Kidney epithelial cell (primary cell): ENCODE measurements at regions not wholly inside any gene's neighbourhood (a gene's known extent, or its start where the extent isn't known, plus 50 kb on each side); places are given as distances from the start of the nearest gene placed in this dataset.

ENCODE experiments used
- DNase-seq: peaks from one replicate; pipeline ENCODE4 v3.0.0-alpha.2; 2010; ENCODE audit warnings: low read depth
- H3K27me3 ChIP-seq: 2 replicates; pipeline ENCODE4 v1.6.0; 2011; ENCODE audit warnings: low read length; ENCODE audit not compliant: control insufficient read depth, insufficient read depth
- H3K36me3 ChIP-seq: 2 replicates; pipeline ENCODE4 v1.5.1; 2011; ENCODE audit warnings: low read length; ENCODE audit not compliant: control insufficient read depth, insufficient read depth
- H3K4me3 ChIP-seq: 2 replicates; pipeline ENCODE4 v1.5.1; 2011; ENCODE audit warnings: low read depth, mild to moderate bottlenecking, control low read depth, low read length
- TF ChIP-seq, protein P1 (sequence below): IDR thresholded peaks from 2 replicates; pipeline ENCODE4 v1.5.1; 2011; ENCODE audit warnings: mild to moderate bottlenecking, moderate library complexity, low read length, control low read depth, inconsistent platforms; ENCODE audit not compliant: insufficient read depth, poor library complexity, severe bottlenecking

DNA sequence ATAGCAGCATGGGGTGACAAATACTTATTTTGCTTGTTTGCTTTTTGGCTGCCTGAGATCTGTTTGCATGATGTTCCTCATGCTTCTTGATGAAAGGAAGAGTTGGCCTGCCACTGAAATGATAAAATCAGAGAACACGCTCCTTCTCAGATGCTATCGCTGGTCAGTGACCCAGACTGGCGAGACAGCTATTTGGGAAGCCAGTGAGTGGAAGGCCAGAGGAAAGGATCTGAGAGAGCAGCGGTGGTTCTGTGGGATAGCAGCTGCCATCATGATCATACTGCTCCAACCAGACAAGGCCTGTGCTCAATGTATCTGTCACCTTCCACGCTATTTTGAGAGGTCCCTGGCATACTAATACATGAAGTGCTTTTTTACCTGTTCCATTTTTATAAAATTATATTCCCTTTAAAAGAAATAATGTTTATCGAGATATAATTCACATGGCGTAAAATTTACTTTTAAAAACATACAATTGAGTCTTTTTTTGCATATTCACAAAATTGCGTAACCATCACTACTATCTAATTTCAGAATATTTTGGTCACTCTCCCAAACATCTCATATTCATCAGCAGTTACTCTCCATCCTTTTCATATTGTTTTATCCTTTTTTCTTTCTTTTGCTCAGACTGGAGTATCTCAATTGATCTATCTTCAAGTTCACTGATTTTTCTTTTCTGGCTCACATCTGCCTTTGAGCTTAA, 695.1 kb downstream of the TNS3 start:
- DNase-seq = no peak
- Histone ChIP-seq H3K4me3 (no peak overlapping the region), H3K27me3 (no peaks in the 10 kb centered on the region), H3K36me3 (no peaks in the 10 kb centered on the region)
- TF ChIP-seq, protein P1, sequence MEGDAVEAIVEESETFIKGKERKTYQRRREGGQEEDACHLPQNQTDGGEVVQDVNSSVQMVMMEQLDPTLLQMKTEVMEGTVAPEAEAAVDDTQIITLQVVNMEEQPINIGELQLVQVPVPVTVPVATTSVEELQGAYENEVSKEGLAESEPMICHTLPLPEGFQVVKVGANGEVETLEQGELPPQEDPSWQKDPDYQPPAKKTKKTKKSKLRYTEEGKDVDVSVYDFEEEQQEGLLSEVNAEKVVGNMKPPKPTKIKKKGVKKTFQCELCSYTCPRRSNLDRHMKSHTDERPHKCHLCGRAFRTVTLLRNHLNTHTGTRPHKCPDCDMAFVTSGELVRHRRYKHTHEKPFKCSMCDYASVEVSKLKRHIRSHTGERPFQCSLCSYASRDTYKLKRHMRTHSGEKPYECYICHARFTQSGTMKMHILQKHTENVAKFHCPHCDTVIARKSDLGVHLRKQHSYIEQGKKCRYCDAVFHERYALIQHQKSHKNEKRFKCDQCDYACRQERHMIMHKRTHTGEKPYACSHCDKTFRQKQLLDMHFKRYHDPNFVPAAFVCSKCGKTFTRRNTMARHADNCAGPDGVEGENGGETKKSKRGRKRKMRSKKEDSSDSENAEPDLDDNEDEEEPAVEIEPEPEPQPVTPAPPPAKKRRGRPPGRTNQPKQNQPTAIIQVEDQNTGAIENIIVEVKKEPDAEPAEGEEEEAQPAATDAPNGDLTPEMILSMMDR = no peak

DNA sequence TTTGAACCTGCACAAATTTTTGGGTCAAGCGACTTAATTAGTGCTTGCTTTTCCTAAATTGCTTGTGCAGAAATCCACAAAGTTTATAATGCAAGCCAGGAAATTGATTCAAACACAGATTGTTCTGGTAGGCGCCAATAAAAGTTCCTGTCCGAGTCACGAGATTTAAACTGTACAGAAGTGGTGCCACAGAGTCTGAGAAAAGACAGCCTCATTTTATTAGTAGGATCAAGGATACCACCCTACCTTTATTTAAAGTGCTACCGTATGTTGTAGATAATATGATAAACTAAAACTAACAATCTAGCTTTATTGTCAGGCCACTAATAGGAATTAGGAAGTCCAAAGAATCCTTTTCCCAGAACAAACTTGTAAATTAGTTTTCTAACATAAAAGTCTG, 696.7 kb downstream of the TNS3 start:
- Histone ChIP-seq H3K27me3 (no peaks in the 10 kb centered on the region), H3K36me3 (no peaks in the 10 kb centered on the region), H3K4me3 (no peak overlapping the region)
- DNase-seq = no peak
- TF ChIP-seq, protein P1 = no peak

DNA sequence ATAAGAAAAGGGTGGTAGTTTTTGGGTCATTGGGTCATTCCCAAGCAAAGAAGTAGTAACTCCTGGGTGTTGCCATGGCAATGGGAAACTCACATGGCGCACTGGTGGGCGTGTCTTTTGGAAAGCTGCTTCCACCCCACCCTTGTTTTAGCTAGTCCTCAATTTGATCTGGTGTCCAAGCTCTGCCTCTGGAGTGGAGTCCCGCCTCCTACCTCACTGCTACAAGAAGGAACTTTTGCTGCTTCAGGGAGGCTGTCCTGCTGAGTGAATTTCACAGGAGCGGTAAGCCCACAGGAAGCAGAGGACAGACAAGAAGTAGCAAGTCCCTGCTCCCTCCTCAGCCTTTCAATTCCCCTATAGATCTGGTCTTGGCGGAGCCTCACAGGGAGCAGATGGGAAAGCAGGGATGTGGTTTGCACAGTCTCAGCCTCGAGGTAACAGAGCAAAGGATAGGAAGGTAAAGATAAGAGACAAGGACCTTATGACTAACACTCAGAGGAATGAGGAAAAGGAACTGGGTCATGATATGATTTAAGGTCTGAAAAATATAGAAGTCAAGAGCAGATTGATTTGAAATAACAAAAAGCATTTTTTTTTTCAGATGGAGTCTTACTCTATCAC, 700.3 kb downstream of the TNS3 start:
- Histone ChIP-seq H3K27me3 (no peaks in the 10 kb centered on the region), H3K36me3 (no peaks in the 10 kb centered on the region), H3K4me3 (no peak overlapping the region)
- no peak for DNase-seq
- TF ChIP-seq, protein P1 = no peak

DNA sequence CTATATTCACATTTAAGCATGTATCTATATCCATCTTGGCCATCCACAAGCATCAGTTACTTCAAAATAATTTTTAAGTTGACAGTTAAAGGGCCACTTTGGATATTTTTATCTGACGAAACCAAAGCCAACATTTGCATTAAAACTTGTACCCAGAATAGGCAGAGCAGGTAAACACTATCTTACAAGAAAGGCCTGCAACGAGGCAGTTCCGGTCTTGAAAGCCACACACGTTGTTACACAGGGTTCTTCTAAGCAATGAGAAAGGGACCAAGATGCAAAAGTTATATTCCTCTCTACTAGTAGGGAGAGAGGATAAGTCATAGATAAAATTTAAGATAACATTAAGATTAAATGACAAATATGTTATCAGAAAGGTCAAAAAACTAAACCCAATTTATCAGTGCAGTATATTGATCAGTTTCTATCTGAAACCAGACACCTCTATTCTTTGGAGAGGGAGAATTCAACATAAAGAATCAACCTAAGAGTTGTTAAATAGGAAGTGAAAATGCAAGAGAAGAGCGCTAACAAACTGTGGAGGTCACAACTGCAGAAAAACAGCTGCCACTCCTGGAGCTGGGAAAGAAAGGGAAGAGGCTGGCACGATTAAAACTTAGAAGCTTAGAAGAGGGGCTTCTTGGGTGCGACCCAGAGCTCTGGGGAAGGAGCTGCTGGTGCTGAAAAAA, 701.3 kb downstream of the TNS3 start:
- TF ChIP-seq, protein P1 = no peak
- Histone ChIP-seq H3K36me3 (no peaks in the 10 kb centered on the region), H3K4me3 (no peak overlapping the region), H3K27me3 (no peaks in the 10 kb centered on the region)
- no peak for DNase-seq

DNA sequence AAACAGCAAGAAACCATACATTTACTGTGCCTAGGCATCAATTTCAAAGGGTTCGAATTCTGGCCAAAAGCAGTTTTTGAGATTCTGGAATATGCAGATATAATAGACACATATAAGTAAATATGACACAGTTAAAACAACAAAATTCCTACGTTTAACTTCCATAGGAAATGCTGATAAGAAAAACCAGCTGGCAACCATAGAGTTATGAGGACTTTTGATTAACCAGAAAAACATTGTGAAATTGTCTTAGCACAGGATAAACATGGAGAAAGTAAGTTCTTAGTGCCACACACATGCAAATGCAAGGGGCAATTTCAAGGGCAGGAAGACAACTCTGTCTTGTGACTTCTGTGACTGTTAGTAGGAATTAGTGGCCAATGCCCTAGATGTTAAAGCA, 702.1 kb downstream of the TNS3 start:
- no peak for DNase-seq
- H3K36me3 ChIP-seq = no peaks in the 10 kb centered on the region
- H3K4me3 ChIP-seq = no peak overlapping the region
- TF ChIP-seq, protein P1 = no peak
- no peaks in the 10 kb centered on the region for H3K27me3 ChIP-seq

DNA sequence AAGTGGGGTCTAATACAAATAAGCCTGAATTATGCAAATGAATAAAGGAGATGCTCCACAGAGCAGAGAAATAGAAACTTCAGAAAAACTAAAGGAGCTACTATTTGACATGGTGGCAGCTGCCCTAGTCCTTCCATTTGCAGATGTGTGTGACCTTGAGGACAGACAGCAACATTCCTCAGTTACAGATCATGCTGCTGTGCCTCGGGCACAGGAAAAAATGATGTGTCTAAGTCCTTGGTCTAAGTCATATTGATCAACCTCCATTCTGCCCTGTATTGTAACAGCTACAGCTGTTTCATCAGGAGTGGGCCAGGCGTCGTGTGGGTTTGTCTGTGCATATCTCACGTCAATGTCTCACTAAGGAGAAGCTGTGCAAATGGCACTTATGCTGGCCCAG, 710.4 kb downstream of the TNS3 start:
- TF ChIP-seq, protein P1 = no peak
- Histone ChIP-seq H3K27me3 (no peaks in the 10 kb centered on the region), H3K36me3 (no peaks in the 10 kb centered on the region), H3K4me3 (no peak overlapping the region)
- no peak for DNase-seq
